Neural progenitor cell (in vitro differentiated cells): ENCODE measurements at regions not wholly inside any gene's neighbourhood (a gene's known extent, or its start where the extent isn't known, plus 50 kb on each side); places are given as distances from the start of the nearest gene placed in this dataset.

ENCODE experiments used
- DNase-seq: peaks from one replicate; pipeline ENCODE4 v3.0.0-alpha.2; 2016; ENCODE audit warnings: low spot score
- H2AFZ ChIP-seq: fragments of 200-600 bp; sonication (generic); replicated peaks from 2 replicates; pipeline ENCODE4 v1.6.1; 2016; ENCODE audit warnings: antibody characterized with exemption
- H3F3A ChIP-seq: fragments of 200-600 bp; sonication (generic); 2 replicates; pipeline ENCODE4 v1.6.1; 2016; ENCODE audit warnings: antibody characterized with exemption, low read depth
- H3K27ac ChIP-seq: fragments of 200-600 bp; sonication (generic); 2 replicates; pipeline ENCODE4 v1.5.1; 2016; ENCODE audit warnings: mild to moderate bottlenecking
- H3K27me3 ChIP-seq: fragments of 200-600 bp; sonication (generic); 2 replicates; pipeline ENCODE4 v1.6.1; 2016; ENCODE audit warnings: mild to moderate bottlenecking, moderate library complexity
- H3K36me3 ChIP-seq: fragments of 200-600 bp; sonication (generic); 2 replicates; pipeline ENCODE4 v1.5.1; 2016
- H3K4me1 ChIP-seq: fragments of 200-600 bp; sonication (generic); 2 replicates; pipeline ENCODE4 v1.6.1; 2016; ENCODE audit warnings: mixed run types
- H3K4me2 ChIP-seq: fragments of 200-600 bp; sonication (generic); 2 replicates; pipeline ENCODE4 v1.6.1; 2016
- H3K4me3 ChIP-seq: fragments of 200-600 bp; sonication (generic); 2 replicates; pipeline ENCODE4 v1.5.1; 2016
- H3K79me2 ChIP-seq: fragments of 200-600 bp; sonication (generic); 2 replicates; pipeline ENCODE4 v1.6.1; 2016; ENCODE audit warnings: low read depth
- H3K9ac ChIP-seq: fragments of 200-600 bp; sonication (generic); 2 replicates; pipeline ENCODE4 v1.6.1; 2016
- H3K9me3 ChIP-seq: fragments of 200-600 bp; sonication (generic); 2 replicates; pipeline ENCODE4 v1.5.1; 2016; ENCODE audit warnings: low read depth
- H4K20me1 ChIP-seq: fragments of 200-600 bp; sonication (generic); 2 replicates; pipeline ENCODE4 v1.6.1; 2016; ENCODE audit warnings: low read depth
- H3K27ac Mint-ChIP-seq: 3 replicates; pipeline ENCODE4 v1.8.0; 2021; ENCODE audit warnings: mixed read lengths
- H3K27me3 Mint-ChIP-seq: 2 replicates; pipeline ENCODE4 v1.8.0; 2022; ENCODE audit warnings: low read depth, mild to moderate bottlenecking, inconsistent platforms, moderate library complexity, mixed read lengths; ENCODE audit not compliant: insufficient read depth
- H3K36me3 Mint-ChIP-seq: 3 replicates; pipeline ENCODE4 v1.8.0; 2021; ENCODE audit warnings: mixed read lengths
- H3K4me1 Mint-ChIP-seq: 3 replicates; pipeline ENCODE4 v1.8.0; 2021; ENCODE audit warnings: mixed read lengths
- H3K4me3 Mint-ChIP-seq: 3 replicates; pipeline ENCODE4 v1.8.0; 2021; ENCODE audit warnings: mild to moderate bottlenecking, moderate library complexity, mixed read lengths
- H3K9me3 Mint-ChIP-seq: 3 replicates; pipeline ENCODE4 v1.8.0; 2020; ENCODE audit warnings: mixed read lengths
- EZH2 ChIP-seq: fragments of 200-600 bp; sonication (generic); IDR thresholded peaks from 2 replicates; pipeline ENCODE4 v1.6.1; 2017; ENCODE audit warnings: antibody characterized with exemption, mild to moderate bottlenecking, moderate library complexity
- EZH2phosphoT487 ChIP-seq: fragments of 200-600 bp; sonication (generic); IDR thresholded peaks from 2 replicates; pipeline ENCODE4 v1.6.1; 2017; ENCODE audit warnings: antibody characterized with exemption
- TF ChIP-seq, protein P1 (sequence below): fragments of 200-600 bp; sonication (generic); IDR thresholded peaks from 2 replicates; pipeline ENCODE4 v1.5.1; 2017; ENCODE audit warnings: antibody characterized with exemption, mild to moderate bottlenecking

DNA sequence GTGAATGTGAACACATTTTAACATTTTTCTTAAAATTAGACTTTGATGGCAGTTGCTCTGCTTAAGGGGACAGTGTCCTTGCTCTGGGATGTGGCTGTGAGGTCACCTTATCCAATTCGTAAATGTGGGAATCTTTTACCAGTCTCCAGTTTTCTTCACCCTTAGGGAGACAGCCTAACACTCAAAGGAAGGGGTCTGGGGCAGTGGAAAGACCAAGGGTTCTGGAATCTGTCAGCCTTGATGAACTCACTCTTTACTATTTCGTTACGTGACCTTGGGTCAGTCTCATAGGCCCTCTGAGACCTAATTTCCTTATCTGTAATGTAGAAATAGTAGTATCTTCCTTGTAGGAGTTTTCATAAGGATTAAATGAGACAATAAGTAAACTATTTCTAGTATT is 245.6 kb upstream of the ATP2B1 start:
- H3K4me1 Mint-ChIP-seq, result peaks cover 20% of the 10 kb centered on the region
- no peak for TF ChIP-seq EZH2phosphoT487
- TF ChIP-seq, protein P1, sequence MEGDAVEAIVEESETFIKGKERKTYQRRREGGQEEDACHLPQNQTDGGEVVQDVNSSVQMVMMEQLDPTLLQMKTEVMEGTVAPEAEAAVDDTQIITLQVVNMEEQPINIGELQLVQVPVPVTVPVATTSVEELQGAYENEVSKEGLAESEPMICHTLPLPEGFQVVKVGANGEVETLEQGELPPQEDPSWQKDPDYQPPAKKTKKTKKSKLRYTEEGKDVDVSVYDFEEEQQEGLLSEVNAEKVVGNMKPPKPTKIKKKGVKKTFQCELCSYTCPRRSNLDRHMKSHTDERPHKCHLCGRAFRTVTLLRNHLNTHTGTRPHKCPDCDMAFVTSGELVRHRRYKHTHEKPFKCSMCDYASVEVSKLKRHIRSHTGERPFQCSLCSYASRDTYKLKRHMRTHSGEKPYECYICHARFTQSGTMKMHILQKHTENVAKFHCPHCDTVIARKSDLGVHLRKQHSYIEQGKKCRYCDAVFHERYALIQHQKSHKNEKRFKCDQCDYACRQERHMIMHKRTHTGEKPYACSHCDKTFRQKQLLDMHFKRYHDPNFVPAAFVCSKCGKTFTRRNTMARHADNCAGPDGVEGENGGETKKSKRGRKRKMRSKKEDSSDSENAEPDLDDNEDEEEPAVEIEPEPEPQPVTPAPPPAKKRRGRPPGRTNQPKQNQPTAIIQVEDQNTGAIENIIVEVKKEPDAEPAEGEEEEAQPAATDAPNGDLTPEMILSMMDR, result no peak
- no peak for TF ChIP-seq EZH2
- Histone ChIP-seq H3K27ac (no peak overlapping the region), H3K4me3 (no peak overlapping the region), H3K79me2 (no peaks in the 10 kb centered on the region), H3F3A (no peaks in the 10 kb centered on the region), H3K9ac (no peak overlapping the region), H3K27me3 (no peaks in the 10 kb centered on the region), H2AFZ (no peak overlapping the region), H3K4me2 (no peak overlapping the region), H4K20me1 (no peaks in the 10 kb centered on the region), H3K9me3 (no peaks in the 10 kb centered on the region), H3K36me3 (no peaks in the 10 kb centered on the region), H3K4me1 (peaks cover 17% of the 10 kb centered on the region)
- DNase-seq, result no peak
- peaks cover 6% of the 10 kb centered on the region for H3K9me3 Mint-ChIP-seq
- no peak overlapping the region for H3K27ac Mint-ChIP-seq
- no peaks in the 10 kb centered on the region for H3K27me3 Mint-ChIP-seq
- H3K36me3 Mint-ChIP-seq, result no peaks in the 10 kb centered on the region
- no peak overlapping the region for H3K4me3 Mint-ChIP-seq

DNA sequence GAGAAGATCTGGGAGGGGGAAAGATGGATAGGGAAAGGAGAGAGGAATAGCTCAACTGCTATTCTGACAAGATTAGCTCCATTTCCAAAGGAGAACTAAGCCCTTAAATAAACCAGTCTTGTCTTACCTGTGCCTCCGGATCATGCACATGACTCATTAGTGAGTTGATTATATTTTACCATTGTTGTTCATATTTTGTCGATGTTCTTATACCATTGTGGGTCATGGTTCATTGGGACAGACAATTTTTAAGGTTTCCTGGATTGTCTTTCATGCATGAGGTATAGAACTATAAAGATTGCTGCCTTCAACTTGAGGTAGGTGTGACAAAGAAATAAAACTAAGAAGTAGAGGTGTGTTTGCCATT is 243.0 kb upstream of the ATP2B1 start:
- Histone ChIP-seq H3K36me3 (no peaks in the 10 kb centered on the region), H3K27me3 (no peaks in the 10 kb centered on the region), H2AFZ (no peak overlapping the region), H3K4me1 (peaks cover 39% of the 10 kb centered on the region), H3K27ac (no peak overlapping the region), H3K79me2 (no peaks in the 10 kb centered on the region), H4K20me1 (no peaks in the 10 kb centered on the region), H3K9me3 (no peaks in the 10 kb centered on the region), H3K4me2 (no peak overlapping the region), H3K9ac (no peak overlapping the region), H3F3A (no peaks in the 10 kb centered on the region), H3K4me3 (no peak overlapping the region)
- no peaks in the 10 kb centered on the region for H3K27me3 Mint-ChIP-seq
- peaks cover 6% of the 10 kb centered on the region for H3K9me3 Mint-ChIP-seq
- H3K4me3 Mint-ChIP-seq, result no peak overlapping the region
- TF ChIP-seq EZH2, result no peak
- no peak for TF ChIP-seq EZH2phosphoT487
- TF ChIP-seq, protein P1, result no peak
- peaks cover 43% of the 10 kb centered on the region for H3K4me1 Mint-ChIP-seq
- DNase-seq, result no peak
- H3K36me3 Mint-ChIP-seq, result no peaks in the 10 kb centered on the region
- H3K27ac Mint-ChIP-seq, result no peak overlapping the region

DNA sequence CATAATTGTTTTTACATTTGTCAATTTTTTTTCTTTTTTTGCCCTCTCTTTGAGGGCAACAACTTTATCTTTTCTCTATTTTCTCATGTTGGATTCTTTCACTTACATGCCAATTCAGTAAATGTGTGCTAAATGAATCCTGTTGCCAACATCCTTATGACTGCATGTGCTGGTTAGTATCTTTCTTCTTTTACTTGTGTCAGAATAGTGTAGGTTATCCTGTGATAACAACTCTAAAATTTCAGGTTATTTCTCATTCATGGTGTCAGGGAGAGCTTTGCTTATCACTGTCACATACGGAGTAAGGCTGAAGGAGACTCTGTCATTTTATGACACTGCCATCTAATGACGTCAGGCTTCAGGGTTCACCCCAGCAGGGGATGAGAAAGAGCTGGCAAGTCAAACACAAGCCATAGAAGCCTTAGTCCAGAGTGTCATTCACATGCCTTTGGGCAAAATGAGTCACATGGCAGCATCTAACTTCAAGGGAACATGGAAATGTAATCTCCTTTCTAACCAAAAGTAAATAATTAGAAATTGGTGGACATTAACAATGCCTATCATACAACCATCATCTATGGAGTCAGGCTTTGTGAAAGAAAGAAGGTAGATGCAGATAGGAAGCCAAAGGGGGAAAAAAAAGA is 242.5 kb upstream of the ATP2B1 start:
- no peak overlapping the region for H3K4me2 ChIP-seq
- Mint-ChIP-seq H3K27ac (peak overlapping the region; percentile 50), H3K36me3 (no peaks in the 10 kb centered on the region), H3K4me3 (no peak overlapping the region), H3K9me3 (peaks cover 6% of the 10 kb centered on the region), H3K4me1 (peaks cover 43% of the 10 kb centered on the region), H3K27me3 (no peaks in the 10 kb centered on the region)
- no peaks in the 10 kb centered on the region for H3K36me3 ChIP-seq
- H4K20me1 ChIP-seq, result no peaks in the 10 kb centered on the region
- DNase-seq, result no peak
- H3K79me2 ChIP-seq, result no peaks in the 10 kb centered on the region
- H3K4me3 ChIP-seq, result no peak overlapping the region
- no peak overlapping the region for H2AFZ ChIP-seq
- no peak overlapping the region for H3K27ac ChIP-seq
- H3K9ac ChIP-seq, result no peak overlapping the region
- TF ChIP-seq, protein P1, result no peak
- no peak for TF ChIP-seq EZH2
- TF ChIP-seq EZH2phosphoT487, result no peak
- no peaks in the 10 kb centered on the region for H3F3A ChIP-seq
- H3K4me1 ChIP-seq, result peaks cover 39% of the 10 kb centered on the region
- no peaks in the 10 kb centered on the region for H3K27me3 ChIP-seq
- no peaks in the 10 kb centered on the region for H3K9me3 ChIP-seq
